HepG2 (cell line): ENCODE measurements at regions not wholly inside any gene's neighbourhood (a gene's known extent, or its start where the extent isn't known, plus 50 kb on each side); places are given as distances from the start of the nearest gene placed in this dataset.
A peak's percentile ranks its signal among the peaks of the same experiment; 100 is the strongest.

Experiments
- ARHGAP35 ChIP-seq: sonication (generic); formaldehyde crosslinking; IDR thresholded peaks from 2 replicates; pipeline ENCODE4 v1.9.0; 2022; ENCODE audit warnings: mild to moderate bottlenecking, inconsistent platforms, moderate library complexity, missing genetic modification reagents, borderline replicate concordance
- ATAD3A ChIP-seq: sonication (generic); formaldehyde crosslinking; IDR thresholded peaks from 2 replicates; pipeline ENCODE4 v1.4.0; 2020; ENCODE audit warnings: missing genetic modification reagents
- CEBPB ChIP-seq: IDR thresholded peaks from 2 replicates; pipeline ENCODE4 v1.6.1; 2011; ENCODE audit warnings: low read depth, low read length, improper control_type of control experiment, borderline replicate concordance
- GLMP ChIP-seq: sonication (generic); formaldehyde crosslinking; IDR thresholded peaks from 2 replicates; pipeline ENCODE4 v1.9.0; 2021; ENCODE audit warnings: missing genetic modification reagents, mild to moderate bottlenecking, borderline replicate concordance
- HOXD1 ChIP-seq: sonication (generic); formaldehyde crosslinking; IDR thresholded peaks from 2 replicates; pipeline ENCODE4 v1.5.0; 2020; ENCODE audit warnings: missing genetic modification reagents
- MED1 ChIP-seq: sonication (generic); formaldehyde crosslinking; IDR thresholded peaks from 2 replicates; pipeline ENCODE4 v1.4.0; 2020; ENCODE audit warnings: missing genetic modification reagents
- MLLT10 ChIP-seq: sonication (generic); formaldehyde crosslinking; IDR thresholded peaks from 2 replicates; pipeline ENCODE4 v1.4.0; 2020; ENCODE audit warnings: missing genetic modification reagents
- RERE ChIP-seq: IDR thresholded peaks from 2 replicates; pipeline ENCODE4 v1.6.1; 2016; ENCODE audit warnings: low read depth, missing genetic modification reagents, missing compliant biosample characterization
- TRIM24 ChIP-seq: sonication (generic); formaldehyde crosslinking; IDR thresholded peaks from 2 replicates; pipeline ENCODE4 v1.8.0; 2022; ENCODE audit warnings: mild to moderate bottlenecking, missing genetic modification reagents
- ZFP1 ChIP-seq: IDR thresholded peaks from 2 replicates; pipeline ENCODE4 v1.6.1; 2016
- ZFP82 ChIP-seq: sonication (generic); formaldehyde crosslinking; IDR thresholded peaks from 2 replicates; pipeline ENCODE4 v1.5.1; 2020; ENCODE audit warnings: mild to moderate bottlenecking, missing genetic modification reagents, borderline replicate concordance
- ZFY ChIP-seq: sonication (generic); formaldehyde crosslinking; IDR thresholded peaks from 2 replicates; pipeline ENCODE4 v1.4.0; 2020; ENCODE audit warnings: missing genetic modification reagents
- ZNF329 ChIP-seq: sonication (generic); formaldehyde crosslinking; IDR thresholded peaks from 2 replicates; pipeline ENCODE4 v1.9.0; 2021; ENCODE audit warnings: low read depth, mild to moderate bottlenecking, missing genetic modification reagents
- ZNF468 ChIP-seq: sonication (generic); formaldehyde crosslinking; IDR thresholded peaks from 2 replicates; pipeline ENCODE4 v1.8.0; 2022; ENCODE audit warnings: mild to moderate bottlenecking, moderate library complexity, missing genetic modification reagents
- ZNF784 ChIP-seq: sonication (generic); formaldehyde crosslinking; IDR thresholded peaks from 2 replicates; pipeline ENCODE4 v1.5.1; 2020; ENCODE audit warnings: missing genetic modification reagents, mild to moderate bottlenecking, borderline replicate concordance
- TF ChIP-seq, protein P1 (sequence below): sonication (generic); formaldehyde crosslinking; IDR thresholded peaks from 2 replicates; pipeline ENCODE4 v1.4.0; 2020; ENCODE audit warnings: mild to moderate bottlenecking, missing genetic modification reagents
- TF ChIP-seq, protein P2 (sequence below): sonication (generic); formaldehyde crosslinking; IDR thresholded peaks from 2 replicates; pipeline ENCODE4 v1.4.0; 2020; ENCODE audit warnings: missing genetic modification reagents

DNA sequence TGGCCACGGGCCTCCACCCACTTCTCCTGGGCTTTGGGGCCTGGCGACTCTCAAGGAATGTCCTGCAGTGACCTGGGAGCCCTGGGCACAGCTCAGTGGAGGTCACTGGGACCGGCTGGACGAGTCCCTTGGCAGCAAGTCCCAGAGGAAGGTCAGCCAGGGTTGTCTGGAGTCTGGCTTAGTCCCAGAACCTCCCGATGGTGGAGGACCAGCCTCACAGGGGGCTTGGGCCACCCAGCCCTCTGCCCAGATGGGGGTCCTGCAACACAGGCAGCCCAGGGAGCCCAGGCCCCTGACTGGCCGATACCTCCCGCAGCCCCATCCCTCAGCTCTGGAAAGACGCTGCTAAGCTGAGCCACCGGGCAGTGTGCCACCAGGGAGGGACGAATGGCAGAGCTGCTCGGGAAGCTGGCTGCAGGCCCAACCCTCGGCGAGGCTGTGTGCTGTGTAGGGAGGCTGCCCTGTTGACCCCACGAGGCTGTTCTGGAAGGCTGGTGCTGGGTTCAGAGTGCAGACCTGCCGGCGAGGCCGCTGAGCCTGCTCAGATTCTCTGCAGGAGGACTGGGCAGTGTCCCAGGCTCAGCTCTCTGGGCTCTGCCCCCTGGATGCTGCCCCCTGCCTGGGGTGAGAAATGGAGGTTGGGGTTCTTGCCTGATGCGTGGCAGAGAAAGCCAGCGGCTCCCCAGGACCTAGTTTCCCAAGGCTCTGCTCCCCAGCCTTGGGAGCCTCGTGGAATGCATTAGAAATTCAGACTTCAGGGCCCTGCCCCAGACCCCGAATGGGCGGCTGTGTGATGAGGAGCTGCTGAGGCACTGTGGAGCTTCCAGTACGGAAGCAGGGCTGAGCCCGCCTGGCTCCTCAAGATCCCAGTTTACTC is 61.7 kb downstream of the ADRA2C start (continued):
- TF ChIP-seq RERE (CRISPR knock-in tag) (no peak; the same call in 1 of the 2 replicates), MED1 (CRISPR knock-in tag) (peak; percentile 91), ZFP82 (CRISPR knock-in tag) (no peak), TRIM24 (CRISPR knock-in tag) (no peak), MLLT10 (CRISPR knock-in tag) (no peak), ZFP1 (CRISPR knock-in tag) (no peak), ZFY (CRISPR knock-in tag) (peak; percentile 92), ATAD3A (CRISPR knock-in tag) (no peak), HOXD1 (CRISPR knock-in tag) (0 out of 2 replicates have a peak, but pooled peaks have one; percentile 19), ZNF329 (CRISPR knock-in tag) (peak; percentile 58; the same call in 1 of the 2 replicates), ZNF784 (CRISPR knock-in tag) (peak; percentile 95), ZNF468 (CRISPR knock-in tag) (peak; percentile 73; the same call in 1 of the 2 replicates), GLMP (no peak), CEBPB (no peak), ARHGAP35 (CRISPR knock-in tag) (peak; percentile 44; the same call in 1 of the 2 replicates)
- TF ChIP-seq, protein P1, sequence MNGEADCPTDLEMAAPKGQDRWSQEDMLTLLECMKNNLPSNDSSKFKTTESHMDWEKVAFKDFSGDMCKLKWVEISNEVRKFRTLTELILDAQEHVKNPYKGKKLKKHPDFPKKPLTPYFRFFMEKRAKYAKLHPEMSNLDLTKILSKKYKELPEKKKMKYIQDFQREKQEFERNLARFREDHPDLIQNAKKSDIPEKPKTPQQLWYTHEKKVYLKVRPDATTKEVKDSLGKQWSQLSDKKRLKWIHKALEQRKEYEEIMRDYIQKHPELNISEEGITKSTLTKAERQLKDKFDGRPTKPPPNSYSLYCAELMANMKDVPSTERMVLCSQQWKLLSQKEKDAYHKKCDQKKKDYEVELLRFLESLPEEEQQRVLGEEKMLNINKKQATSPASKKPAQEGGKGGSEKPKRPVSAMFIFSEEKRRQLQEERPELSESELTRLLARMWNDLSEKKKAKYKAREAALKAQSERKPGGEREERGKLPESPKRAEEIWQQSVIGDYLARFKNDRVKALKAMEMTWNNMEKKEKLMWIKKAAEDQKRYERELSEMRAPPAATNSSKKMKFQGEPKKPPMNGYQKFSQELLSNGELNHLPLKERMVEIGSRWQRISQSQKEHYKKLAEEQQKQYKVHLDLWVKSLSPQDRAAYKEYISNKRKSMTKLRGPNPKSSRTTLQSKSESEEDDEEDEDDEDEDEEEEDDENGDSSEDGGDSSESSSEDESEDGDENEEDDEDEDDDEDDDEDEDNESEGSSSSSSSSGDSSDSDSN (CRISPR knock-in tag): peak; percentile 92
- TF ChIP-seq, protein P2, sequence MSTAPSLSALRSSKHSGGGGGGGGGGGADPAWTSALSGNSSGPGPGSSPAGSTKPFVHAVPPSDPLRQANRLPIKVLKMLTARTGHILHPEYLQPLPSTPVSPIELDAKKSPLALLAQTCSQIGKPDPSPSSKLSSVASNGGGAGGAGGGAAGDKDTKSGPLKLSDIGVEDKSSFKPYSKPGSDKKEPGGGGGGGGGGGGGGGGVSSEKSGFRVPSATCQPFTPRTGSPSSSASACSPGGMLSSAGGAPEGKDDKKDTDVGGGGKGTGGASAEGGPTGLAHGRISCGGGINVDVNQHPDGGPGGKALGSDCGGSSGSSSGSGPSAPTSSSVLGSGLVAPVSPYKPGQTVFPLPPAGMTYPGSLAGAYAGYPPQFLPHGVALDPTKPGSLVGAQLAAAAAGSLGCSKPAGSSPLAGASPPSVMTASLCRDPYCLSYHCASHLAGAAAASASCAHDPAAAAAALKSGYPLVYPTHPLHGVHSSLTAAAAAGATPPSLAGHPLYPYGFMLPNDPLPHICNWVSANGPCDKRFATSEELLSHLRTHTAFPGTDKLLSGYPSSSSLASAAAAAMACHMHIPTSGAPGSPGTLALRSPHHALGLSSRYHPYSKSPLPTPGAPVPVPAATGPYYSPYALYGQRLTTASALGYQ: no peak
